ENCODE measurements at regions not wholly inside any gene's neighbourhood (a gene's known extent, or its start where the extent isn't known, plus 50 kb on each side); places are given as distances from the start of the nearest gene placed in this dataset.

GRCh38 chr10:64463406-64463805 lies 942.2 kb downstream of the REEP3 start:
- ChIA-PET POLR2A (no interaction called here), CTCF (no interaction called here)
- WGBS (ENCODE audit: insufficient coverage) = no CpG with 5 or more reads among the region's 1 CpG
- peaks cover 0 to 14% (median 1%) of the 10 kb centered on the region in 3 donors for H3K9me3 ChIP-seq (ENCODE audit: control extremely low read depth in 1 of 3, control insufficient read depth in 2 of 3, insufficient read depth in 1 of 3, low read length in 2 of 3)
- H3K27me3 ChIP-seq (replicated peaks in 1 of 4; ENCODE audit: control extremely low read depth in 1 of 4, control insufficient read depth in 3 of 4, insufficient read depth in 4 of 4, low read length in 3 of 4) = no peaks in the 10 kb centered on the region
- no peak for DNase-seq
- H3K27ac Mint-ChIP-seq = no peak overlapping the region
- H3K27ac ChIP-seq (ENCODE audit: low read length in 2 of 2) = no peak overlapping the region
- H3K4me2 ChIP-seq (replicated peaks; ENCODE audit: low read depth, low read length, poor library complexity, severe bottlenecking) = no peak overlapping the region
- intact Hi-C loops (cut with micrococcal nuclease) = no loop called here
- no peak overlapping the region for H2AFZ ChIP-seq (ENCODE audit: insufficient read depth, low read depth, low read length, poor library complexity, severe bottlenecking)
- TF ChIP-seq CTCF (IDR thresholded peaks at IDR 0.05) (no peak), EZH2 (IDR thresholded peaks at IDR 0.05; ENCODE audit: borderline replicate concordance, insufficient read depth, low read depth, low read length, poor library complexity, severe bottlenecking) (no peak)
- H4K20me1 ChIP-seq (ENCODE audit: control insufficient read depth, insufficient read depth, low read length, poor library complexity, severe bottlenecking) = no peaks in the 10 kb centered on the region
- ATAC-seq (ENCODE audit: low read depth) = no peak
- no peak overlapping the region for H3K9ac ChIP-seq (ENCODE audit: low read length)
- H3K4me1 ChIP-seq (ENCODE audit: control insufficient read depth in 2 of 2, insufficient read depth in 2 of 2, low read length in 2 of 2) = no peaks in the 10 kb centered on the region
- no peaks in the 10 kb centered on the region for H3K4me1 Mint-ChIP-seq
- H3K79me2 ChIP-seq (ENCODE audit: control insufficient read depth, insufficient read depth, low read length) = no peaks in the 10 kb centered on the region
- H3K9me3 Mint-ChIP-seq (ENCODE audit: insufficient read depth) = peaks cover 3% of the 10 kb centered on the region
- H3K36me3 ChIP-seq (replicated peaks in 1 of 2; ENCODE audit: control extremely low read depth in 1 of 2, control insufficient read depth in 1 of 2, extremely low read depth in 1 of 2, insufficient read depth in 2 of 2, low read length in 1 of 2) = no peaks in the 10 kb centered on the region
- no peaks in the 10 kb centered on the region for H3K27me3 Mint-ChIP-seq
- H3K4me3 ChIP-seq (ENCODE audit: control extremely low read depth in 1 of 5, extremely low read depth in 1 of 5, insufficient read depth in 1 of 5, low read depth in 2 of 5, low read length in 4 of 5) = no peak overlapping the region
- H3K4me3 Mint-ChIP-seq = no peak overlapping the region

- no peak overlapping the region for H3K4me3 ChIP-seq (ENCODE audit: control extremely low read depth in 1 of 5, extremely low read depth in 1 of 5, insufficient read depth in 1 of 5, low read depth in 2 of 5, low read length in 4 of 5)
- ATAC-seq (ENCODE audit: low read depth) (no peak), DNase-seq (no peak)
- Mint-ChIP-seq H3K4me1 (no peaks in the 10 kb centered on the region), H3K4me3 (no peak overlapping the region), H3K27ac (no peak overlapping the region), H3K9me3 (ENCODE audit: insufficient read depth) (peaks cover 5% of the 10 kb centered on the region), H3K27me3 (no peaks in the 10 kb centered on the region)
- H3K4me2 ChIP-seq (replicated peaks; ENCODE audit: low read depth, low read length, poor library complexity, severe bottlenecking) = no peak overlapping the region
- H3K27ac ChIP-seq (ENCODE audit: low read length in 2 of 2) = no peak overlapping the region
- H3K4me1 ChIP-seq (ENCODE audit: control insufficient read depth in 2 of 2, insufficient read depth in 2 of 2, low read length in 2 of 2) = no peaks in the 10 kb centered on the region
- peaks cover 0 to 16% (median 1%) of the 10 kb centered on the region in 3 donors for H3K9me3 ChIP-seq (ENCODE audit: control extremely low read depth in 1 of 3, control insufficient read depth in 2 of 3, insufficient read depth in 1 of 3, low read length in 2 of 3)
- ChIA-PET POLR2A (no interaction called here), CTCF (no interaction called here)
- no peaks in the 10 kb centered on the region for H3K79me2 ChIP-seq (ENCODE audit: control insufficient read depth, insufficient read depth, low read length)
- intact Hi-C loops (cut with micrococcal nuclease) = no loop called here
- TF ChIP-seq CTCF (IDR thresholded peaks at IDR 0.05) = no peak
- no peak for TF ChIP-seq EZH2 (IDR thresholded peaks at IDR 0.05; ENCODE audit: borderline replicate concordance, insufficient read depth, low read depth, low read length, poor library complexity, severe bottlenecking)
- WGBS (ENCODE audit: insufficient coverage) = no CpG with 5 or more reads among the region's 2 CpGs
- no peaks in the 10 kb centered on the region for H4K20me1 ChIP-seq (ENCODE audit: control insufficient read depth, insufficient read depth, low read length, poor library complexity, severe bottlenecking)
- no peaks in the 10 kb centered on the region for H3K27me3 ChIP-seq (replicated peaks in 1 of 4; ENCODE audit: control extremely low read depth in 1 of 4, control insufficient read depth in 3 of 4, insufficient read depth in 4 of 4, low read length in 3 of 4)
- H2AFZ ChIP-seq (ENCODE audit: insufficient read depth, low read depth, low read length, poor library complexity, severe bottlenecking) = no peak overlapping the region
- H3K36me3 ChIP-seq (replicated peaks in 1 of 2; ENCODE audit: control extremely low read depth in 1 of 2, control insufficient read depth in 1 of 2, extremely low read depth in 1 of 2, insufficient read depth in 2 of 2, low read length in 1 of 2) = no peaks in the 10 kb centered on the region
- H3K9ac ChIP-seq (ENCODE audit: low read length) = no peak overlapping the region
Observed at GRCh38 chr10:64465653-64466052, 944.5 kb downstream of the REEP3 start.

Measured in B cell (primary cell).